Nephron (organoid): ENCODE measurements at regions not wholly inside any gene's neighbourhood (a gene's known extent, or its start where the extent isn't known, plus 50 kb on each side); places are given as distances from the start of the nearest gene placed in this dataset.

ENCODE experiments used
- H3K27ac Mint-ChIP-seq, 3 experiments: 2 replicates each; pipeline ENCODE4 v1.8.0; 2020; ENCODE audit warnings: mixed read lengths in 3 of 3, mild to moderate bottlenecking in 2 of 3, moderate library complexity in 1 of 3
- H3K27me3 Mint-ChIP-seq: 2 replicates; pipeline ENCODE4 v1.8.0; 2021; ENCODE audit warnings: low read depth, mild to moderate bottlenecking, moderate library complexity, mixed read lengths
- H3K36me3 Mint-ChIP-seq: 2 replicates; pipeline ENCODE4 v1.8.0; 2020; ENCODE audit warnings: low read depth, mixed read lengths
- H3K4me1 Mint-ChIP-seq: 2 replicates; pipeline ENCODE4 v1.8.0; 2020; ENCODE audit warnings: mixed read lengths
- H3K4me3 Mint-ChIP-seq, 3 experiments: 2 replicates each; pipeline ENCODE4 v1.8.0; 2020; ENCODE audit warnings: mild to moderate bottlenecking in 3 of 3, mixed read lengths in 3 of 3, moderate library complexity in 2 of 3
- H3K9me3 Mint-ChIP-seq: 2 replicates; pipeline ENCODE4 v1.8.0; 2020; ENCODE audit warnings: mixed read lengths
- TF ChIP-seq, protein P1 (sequence below), 3 experiments: fragments of 200-600 bp; sonication (generic); IDR thresholded peaks; one replicate each; pipeline ENCODE4 v1.5.0; 2021; ENCODE audit warnings: antibody characterized with exemption in 3 of 3; ENCODE audit not compliant: unreplicated experiment in 3 of 3

DNA sequence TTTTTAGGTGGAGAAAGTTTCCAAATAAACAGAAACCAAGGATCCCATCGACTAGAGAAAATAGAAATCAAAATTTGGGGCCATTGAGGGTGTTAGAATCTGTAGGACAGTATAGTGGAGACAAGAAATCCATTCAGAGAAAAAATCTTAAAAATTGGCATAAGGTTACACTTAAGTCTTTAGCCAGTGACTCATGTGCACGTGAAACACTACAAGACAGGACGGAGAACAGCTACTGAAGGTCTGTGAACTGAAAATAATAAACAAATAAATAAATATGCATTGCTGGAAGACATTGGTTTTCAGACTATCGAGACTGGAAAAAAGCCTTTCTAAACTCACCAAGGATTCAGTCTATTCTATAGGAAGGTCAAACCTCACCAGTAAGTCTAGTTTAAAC lies 1955.5 kb downstream of the MAT2B start:
- Mint-ChIP-seq H3K27me3 (no peaks in the 10 kb centered on the region), H3K4me1 (peaks cover 12% of the 10 kb centered on the region), H3K9me3 (peaks cover 2% of the 10 kb centered on the region), H3K27ac (no peak overlapping the region), H3K4me3 (no peak overlapping the region), H3K36me3 (no peaks in the 10 kb centered on the region)
- TF ChIP-seq, protein P1, sequence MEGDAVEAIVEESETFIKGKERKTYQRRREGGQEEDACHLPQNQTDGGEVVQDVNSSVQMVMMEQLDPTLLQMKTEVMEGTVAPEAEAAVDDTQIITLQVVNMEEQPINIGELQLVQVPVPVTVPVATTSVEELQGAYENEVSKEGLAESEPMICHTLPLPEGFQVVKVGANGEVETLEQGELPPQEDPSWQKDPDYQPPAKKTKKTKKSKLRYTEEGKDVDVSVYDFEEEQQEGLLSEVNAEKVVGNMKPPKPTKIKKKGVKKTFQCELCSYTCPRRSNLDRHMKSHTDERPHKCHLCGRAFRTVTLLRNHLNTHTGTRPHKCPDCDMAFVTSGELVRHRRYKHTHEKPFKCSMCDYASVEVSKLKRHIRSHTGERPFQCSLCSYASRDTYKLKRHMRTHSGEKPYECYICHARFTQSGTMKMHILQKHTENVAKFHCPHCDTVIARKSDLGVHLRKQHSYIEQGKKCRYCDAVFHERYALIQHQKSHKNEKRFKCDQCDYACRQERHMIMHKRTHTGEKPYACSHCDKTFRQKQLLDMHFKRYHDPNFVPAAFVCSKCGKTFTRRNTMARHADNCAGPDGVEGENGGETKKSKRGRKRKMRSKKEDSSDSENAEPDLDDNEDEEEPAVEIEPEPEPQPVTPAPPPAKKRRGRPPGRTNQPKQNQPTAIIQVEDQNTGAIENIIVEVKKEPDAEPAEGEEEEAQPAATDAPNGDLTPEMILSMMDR (IDR thresholded peaks at IDR 0.05; ENCODE audit: unreplicated experiment in 3 of 3): no peak

DNA sequence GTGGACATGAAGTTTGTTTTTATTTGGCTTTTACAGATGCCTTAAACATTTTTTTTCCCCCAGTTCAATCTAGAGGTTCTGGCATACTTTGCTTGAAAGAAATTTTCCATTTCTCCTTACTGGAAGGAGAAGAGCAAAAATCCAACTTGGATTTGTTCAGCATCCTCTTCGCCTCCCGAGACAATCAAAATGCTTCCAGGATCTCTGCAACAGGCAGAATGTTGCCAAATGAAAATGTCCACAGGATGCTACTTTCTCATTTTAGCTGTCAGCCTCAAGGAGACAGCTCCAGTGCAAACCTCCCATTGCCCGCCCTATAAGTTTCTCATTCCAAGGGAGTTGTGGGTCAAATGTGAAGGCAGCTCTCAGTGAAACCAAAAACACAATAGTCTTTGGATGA lies 1972.1 kb downstream of the MAT2B start:
- Mint-ChIP-seq H3K27me3 (no peaks in the 10 kb centered on the region), H3K9me3 (no peaks in the 10 kb centered on the region), H3K4me3 (peak overlapping the region in 1 of 3 experiments; percentile 29), H3K27ac (peak overlapping the region in 2 of 3 experiments; percentile 69 to 83), H3K36me3 (no peaks in the 10 kb centered on the region), H3K4me1 (peaks cover 30% of the 10 kb centered on the region)
- TF ChIP-seq, protein P1 (IDR thresholded peaks at IDR 0.05; ENCODE audit: unreplicated experiment in 3 of 3): no peak

DNA sequence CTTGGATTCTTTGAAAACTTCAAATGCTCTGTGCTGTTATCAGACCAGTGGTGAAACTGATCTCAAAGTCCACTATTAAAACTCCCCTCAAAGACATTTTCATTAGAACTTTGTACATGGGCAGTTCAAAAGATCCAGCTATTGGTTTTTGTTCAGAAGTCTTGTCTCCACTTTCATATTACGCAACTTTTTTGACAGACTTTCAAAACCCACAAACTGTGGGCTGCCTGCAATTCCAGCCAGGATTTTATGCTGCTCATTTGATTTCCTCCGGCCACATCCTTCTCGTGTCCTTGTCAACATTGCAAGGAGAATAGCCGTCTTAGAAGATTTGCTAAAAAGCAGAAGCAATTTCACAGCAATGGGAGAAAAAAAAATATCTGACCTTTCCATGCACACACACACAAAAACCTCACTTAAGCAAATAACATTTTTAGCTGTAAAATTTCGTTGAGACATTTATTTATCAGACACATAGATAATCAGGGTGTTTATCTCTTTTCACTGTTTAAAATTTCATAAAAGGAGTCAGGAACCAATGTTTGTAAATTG lies 1990.5 kb downstream of the MAT2B start:
- H3K27ac Mint-ChIP-seq: peak overlapping the region in 1 of 3 experiments; percentile 93
- no peak overlapping the region for H3K4me3 Mint-ChIP-seq
- no peaks in the 10 kb centered on the region for H3K27me3 Mint-ChIP-seq
- H3K4me1 Mint-ChIP-seq: peaks cover 11% of the 10 kb centered on the region
- H3K36me3 Mint-ChIP-seq: no peaks in the 10 kb centered on the region
- TF ChIP-seq, protein P1 (IDR thresholded peaks at IDR 0.05; ENCODE audit: unreplicated experiment in 3 of 3): no peak
- no peaks in the 10 kb centered on the region for H3K9me3 Mint-ChIP-seq

DNA sequence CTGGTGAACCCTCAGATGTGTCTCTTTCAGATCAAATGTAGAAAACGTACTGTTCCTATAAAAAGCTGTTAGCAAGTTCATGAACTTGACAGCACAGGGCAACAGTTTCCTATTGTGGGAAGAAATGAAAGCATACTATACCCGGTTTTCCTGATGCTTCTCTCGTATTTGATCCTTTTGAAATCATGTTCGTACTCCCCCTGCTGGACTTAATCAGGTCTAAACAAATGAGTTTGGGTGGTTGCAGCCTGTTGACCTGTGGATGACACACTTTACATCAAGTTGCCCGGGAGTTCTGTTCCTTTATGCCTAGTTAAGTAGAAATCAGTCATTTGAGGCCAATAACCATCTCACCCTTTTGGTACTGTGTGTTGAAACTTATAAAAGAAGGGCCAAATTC lies 1992.3 kb downstream of the MAT2B start:
- Mint-ChIP-seq H3K36me3 (no peaks in the 10 kb centered on the region), H3K27me3 (no peaks in the 10 kb centered on the region), H3K9me3 (no peaks in the 10 kb centered on the region), H3K4me1 (peaks cover 11% of the 10 kb centered on the region), H3K27ac (no peak overlapping the region), H3K4me3 (no peak overlapping the region)
- TF ChIP-seq, protein P1 (IDR thresholded peaks at IDR 0.05; ENCODE audit: unreplicated experiment in 3 of 3): no peak

DNA sequence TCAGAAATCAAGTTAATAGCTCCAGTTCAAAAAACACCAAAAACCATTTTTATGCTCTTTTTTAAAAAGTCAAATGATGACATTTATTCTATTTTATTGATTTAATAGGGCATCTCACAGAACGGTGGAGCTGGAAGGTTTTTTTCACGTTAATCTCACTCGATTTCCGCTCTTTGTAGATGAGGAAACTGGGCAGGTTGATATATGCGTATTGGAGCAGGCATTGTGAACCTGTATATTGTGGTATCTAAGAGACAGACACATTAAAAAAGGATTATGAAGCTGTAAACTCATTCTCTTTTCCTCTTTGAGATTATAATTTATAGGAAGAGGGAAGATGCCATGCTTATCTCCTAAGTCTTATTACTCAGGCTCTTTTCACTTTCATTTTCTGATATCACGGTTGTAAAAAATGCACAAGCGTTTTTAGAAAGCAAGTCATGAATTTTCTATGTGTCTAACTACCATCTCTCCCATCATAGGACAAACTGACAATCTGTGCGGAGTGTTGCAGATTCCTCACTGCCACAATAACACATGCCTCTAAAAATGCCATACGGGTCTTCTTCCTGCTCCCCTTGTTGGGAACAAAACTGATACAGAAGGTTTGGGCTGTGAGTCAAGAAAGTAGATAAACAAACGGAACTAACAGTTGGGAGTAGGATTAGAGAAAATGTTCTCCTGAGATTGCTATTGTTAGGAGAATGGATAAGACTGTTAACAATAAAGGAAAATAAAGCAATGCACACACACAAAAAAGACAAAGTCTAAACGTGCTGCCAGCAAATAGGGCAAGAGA lies 1997.7 kb downstream of the MAT2B start:
- H3K9me3 Mint-ChIP-seq: peaks cover 5% of the 10 kb centered on the region
- peaks cover 10% of the 10 kb centered on the region for H3K4me1 Mint-ChIP-seq
- H3K27ac Mint-ChIP-seq: peak overlapping the region in 2 of 3 experiments; percentile 52 to 78
- TF ChIP-seq, protein P1 (IDR thresholded peaks at IDR 0.05; ENCODE audit: unreplicated experiment in 3 of 3): no peak
- H3K4me3 Mint-ChIP-seq: peak overlapping the region in 2 of 3 experiments; percentile 15 to 31
- peaks cover 1% of the 10 kb centered on the region for H3K36me3 Mint-ChIP-seq
- H3K27me3 Mint-ChIP-seq: no peaks in the 10 kb centered on the region
